Erythroblast (primary cell): ENCODE measurements at regions not wholly inside any gene's neighbourhood (a gene's known extent, or its start where the extent isn't known, plus 50 kb on each side); places are given as distances from the start of the nearest gene placed in this dataset.

ENCODE experiments used
- GATA1 ChIP-seq: IDR thresholded peaks from 2 replicates; pipeline ENCODE4 v1.6.1; 2011; ENCODE audit warnings: low read depth, mild to moderate bottlenecking, control low read depth, low read length, moderate library complexity
- POLR2A ChIP-seq: IDR thresholded peaks from 2 replicates; pipeline ENCODE4 v1.6.1; 2011; ENCODE audit warnings: mild to moderate bottlenecking, low read length

DNA sequence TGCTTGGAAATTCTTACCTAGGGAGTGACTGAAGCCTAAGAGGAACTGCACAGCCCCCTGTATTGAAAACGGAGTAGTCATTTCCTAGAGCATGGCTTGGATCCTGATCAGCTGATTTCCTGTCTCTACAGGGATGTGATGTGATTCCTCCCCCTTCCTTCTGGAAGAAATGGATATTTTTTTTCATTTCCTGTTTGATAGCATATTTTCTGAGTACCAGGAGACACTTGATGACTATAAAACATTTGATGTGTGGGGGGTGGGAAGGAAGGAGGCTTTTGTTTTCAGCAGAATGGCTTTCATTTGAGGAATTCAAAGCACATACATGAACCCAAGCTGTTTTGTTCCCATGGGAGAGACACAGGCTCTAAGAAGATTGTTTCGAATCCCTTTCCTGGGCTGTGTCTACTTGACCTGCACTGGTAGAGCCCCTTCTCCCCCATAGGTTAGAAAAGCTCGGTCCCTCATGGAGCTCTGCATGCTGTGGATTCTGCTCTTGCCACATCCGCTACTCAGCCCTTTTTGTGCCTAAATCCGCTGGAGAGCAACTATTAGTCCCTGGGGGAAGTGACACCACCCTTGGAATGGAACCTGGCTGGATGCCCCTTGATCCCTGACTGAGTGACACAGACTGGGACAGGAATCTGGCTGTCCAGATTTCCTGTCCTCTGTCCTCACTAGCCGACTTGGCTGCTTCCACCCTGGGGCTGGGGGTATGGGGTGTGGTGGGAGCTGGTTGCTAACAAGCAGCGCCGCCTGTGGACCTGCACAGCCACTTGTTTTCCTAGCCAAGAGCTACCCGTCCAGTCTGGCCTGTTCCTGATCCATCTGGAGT is 71.8 kb upstream of the MACF1 start:
- TF ChIP-seq POLR2A (no peak), GATA1 (no peak)
